EL (cell line): ENCODE measurements at regions not wholly inside any gene's neighbourhood (a gene's known extent, or its start where the extent isn't known, plus 50 kb on each side); places are given as distances from the start of the nearest gene placed in this dataset.

Source experiments
- DNase-seq: peaks from one replicate; pipeline ENCODE4 v3.0.0-alpha.2; 2016

DNA sequence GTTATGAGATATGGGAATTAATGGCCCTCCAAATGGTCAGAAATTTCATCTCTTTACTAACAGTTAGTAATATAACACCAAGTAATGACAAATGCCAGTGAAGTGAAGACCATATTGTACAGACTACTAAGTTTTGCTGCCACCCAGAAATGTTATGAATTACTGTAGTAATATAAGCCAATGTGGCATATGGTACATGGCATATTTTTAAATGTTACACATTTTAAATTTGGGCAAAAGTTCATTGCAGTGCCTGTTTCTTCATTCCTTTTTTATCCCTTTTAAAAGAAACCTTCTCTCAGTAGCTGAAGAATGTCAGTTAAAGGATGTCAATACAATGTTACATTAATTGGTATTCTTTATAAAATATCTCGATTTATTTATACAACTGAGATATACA lies 626.5 kb upstream of the SLC8A1 start:
- no peak for DNase-seq

DNA sequence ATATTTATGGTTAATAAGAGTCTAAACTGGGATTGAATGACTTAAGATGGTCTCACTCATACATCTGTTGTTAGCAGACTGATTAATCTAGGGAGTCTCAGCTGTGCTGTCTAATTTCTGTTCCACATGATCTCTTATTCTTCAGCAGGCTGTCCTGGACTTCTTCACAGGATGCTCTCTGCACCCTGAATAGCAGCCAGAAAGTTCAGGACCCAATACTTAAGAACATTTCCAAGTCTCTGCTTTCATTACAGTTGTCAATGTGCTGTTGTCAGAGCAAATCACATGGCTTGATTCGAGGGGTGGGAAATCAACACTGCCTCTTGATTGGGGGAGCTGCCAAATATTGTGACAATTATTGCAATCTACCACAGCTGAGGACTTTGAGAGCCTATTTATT lies 627.1 kb upstream of the SLC8A1 start:
- no peak for DNase-seq

DNA sequence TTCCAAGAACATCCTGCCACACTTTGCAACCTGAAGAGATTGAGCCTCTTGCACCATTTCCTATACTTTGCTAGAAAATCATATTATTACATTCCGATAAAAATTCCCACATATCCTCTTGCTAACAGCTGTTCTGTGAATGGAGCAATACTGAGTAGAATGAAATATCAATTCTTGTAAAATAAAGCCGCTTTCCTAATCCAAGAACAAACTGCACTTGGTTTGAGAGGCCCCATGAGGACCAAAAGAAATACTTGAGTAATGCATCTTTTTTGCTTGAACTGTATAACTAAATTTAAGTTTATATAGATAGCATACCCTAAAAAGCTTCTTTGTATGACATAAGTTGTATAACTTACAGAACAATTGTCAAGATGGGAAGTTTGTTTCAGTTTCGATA lies 632.4 kb upstream of the SLC8A1 start:
- DNase-seq: no peak

DNA sequence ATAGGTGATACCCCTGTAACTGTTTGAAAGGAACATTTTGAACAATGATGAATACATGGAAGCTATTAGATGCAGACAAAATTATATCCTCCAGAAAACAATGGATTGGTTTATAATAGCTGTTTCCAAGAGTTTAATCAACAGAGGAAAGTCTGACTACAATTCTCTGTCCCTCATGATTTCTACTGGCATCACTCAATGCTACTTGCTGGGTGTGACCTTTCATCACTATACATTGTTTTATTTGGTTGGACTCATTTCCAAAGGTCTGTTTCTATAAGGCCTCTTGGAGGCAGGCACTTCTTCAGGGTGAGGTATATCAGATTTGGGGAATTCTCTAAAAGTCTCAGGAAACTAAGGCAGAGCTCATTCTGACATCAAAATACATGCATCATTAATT lies 636.1 kb upstream of the SLC8A1 start:
- no peak for DNase-seq

DNA sequence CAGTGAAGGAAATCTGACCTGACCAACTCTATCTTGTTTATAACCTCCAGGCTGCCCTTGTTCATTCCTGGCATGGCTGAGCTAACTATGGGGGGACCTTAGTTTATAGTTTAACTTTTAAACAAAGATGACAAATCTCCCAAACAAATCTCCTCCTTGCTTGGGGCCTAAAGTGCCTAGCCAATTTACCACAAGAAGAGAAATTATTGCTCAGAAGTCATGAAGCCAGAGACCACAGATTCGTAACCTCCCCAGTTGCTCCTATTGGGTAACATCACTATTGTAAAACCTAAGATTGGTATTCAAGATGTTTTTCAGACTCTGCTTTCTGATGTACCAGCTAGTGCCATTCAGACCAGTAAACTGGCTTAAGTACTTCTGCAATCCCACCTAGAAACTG lies 649.4 kb upstream of the SLC8A1 start:
- DNase-seq: no peak

DNA sequence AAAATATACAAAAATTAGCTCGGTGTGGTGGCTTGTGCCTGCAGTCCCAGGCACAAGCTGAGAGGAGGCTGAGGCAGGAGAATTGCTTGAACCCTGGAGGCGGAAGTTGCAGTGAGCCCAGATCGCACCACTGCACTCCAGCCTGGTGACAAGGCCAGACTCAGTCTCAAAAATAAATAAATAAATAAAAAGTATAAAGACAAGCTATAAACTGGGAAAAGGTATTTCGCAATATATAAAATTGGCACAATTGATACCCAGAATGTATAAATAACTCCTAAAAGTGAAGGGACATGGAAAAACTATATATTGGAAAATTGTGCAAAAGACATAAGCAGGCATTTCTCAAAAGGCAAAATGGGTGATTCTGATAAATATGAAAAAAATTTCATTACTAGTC lies 657.9 kb upstream of the SLC8A1 start:
- DNase-seq: no peak

DNA sequence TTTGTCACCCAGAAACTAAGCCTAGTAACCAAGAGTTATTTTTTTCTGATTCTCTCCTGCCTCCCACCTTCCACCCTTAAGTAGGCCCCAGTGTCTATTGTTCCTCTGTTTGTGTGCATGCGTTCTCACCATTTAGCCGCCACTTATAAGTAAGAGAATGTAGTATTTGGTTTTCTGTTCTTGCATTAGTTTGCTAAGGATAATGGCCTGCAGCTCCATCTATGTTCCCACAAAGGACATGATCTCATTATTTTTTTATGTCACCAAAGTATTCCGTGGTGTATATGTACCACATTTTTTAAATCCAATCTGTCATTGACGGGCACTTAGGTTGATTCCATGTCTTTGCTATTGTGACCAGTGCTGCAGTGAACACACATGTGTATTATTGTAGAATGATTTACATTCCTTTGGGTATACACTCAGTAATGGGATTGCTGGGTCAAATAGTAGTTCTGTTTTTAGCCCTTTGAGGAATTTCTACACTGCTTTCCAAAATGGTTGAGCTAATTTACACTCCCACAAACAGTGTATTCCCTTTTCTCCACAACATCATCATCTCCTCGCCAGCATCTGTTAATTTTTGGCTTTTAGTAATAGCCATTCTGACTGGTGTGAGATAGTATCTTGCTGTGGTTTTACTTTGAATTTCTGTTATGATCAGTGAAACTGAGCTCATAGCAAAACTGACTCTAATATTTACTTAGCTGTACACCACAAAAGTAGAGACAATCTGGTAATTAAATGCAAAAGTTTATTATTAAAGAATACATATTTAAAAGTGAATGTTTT lies 660.1 kb upstream of the SLC8A1 start:
- no peak for DNase-seq

DNA sequence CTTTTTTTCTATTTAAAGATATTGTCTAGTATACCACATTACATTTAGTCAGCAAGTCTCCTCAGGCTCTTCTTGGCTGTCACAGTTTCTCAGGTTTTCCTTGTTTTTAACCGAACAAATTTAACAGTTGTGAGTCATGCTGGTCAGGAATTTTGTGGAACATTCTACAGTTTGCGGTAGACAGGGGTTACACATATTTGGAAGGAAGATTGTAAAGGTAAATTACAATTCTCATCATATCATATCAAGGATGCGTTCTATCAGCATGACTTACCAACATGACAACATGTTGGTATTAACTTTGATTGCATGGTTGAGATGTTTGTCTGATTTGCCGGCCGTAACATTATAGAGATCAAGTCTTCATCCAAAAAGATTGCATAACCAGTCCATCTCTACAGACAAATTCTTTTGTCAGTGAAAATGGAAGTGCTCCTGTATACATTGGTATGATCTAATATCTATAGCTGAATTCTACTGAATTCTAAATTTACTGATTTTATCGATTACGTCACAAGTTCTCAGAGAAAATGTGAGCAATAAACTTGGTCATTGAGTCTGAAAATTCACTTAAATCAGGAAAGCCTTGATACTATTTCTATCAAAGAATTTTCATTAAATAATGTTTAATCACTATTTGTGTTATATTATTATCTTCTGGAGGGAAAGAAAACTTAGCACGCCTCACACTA lies 664.4 kb upstream of the SLC8A1 start:
- DNase-seq: peak; percentile 12

DNA sequence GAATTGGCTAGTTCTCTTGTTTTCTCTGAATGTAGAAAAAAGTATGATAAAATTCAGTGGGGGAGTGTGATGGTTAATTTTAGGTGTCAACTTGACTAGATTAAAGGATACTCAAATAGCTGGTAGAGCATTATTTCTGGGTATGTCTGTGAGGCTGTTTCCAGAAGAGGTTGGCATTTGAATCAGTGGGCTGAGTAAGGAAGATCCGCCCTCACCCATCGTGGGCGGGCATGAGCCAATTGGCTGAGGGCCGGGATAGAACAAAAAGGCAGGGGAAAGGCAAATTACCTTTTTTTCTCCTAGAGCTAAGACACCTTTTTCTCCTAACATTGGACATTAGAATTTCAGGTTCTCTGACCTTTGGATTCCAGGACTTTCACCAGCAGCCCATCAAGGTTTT lies 667.6 kb upstream of the SLC8A1 start:
- DNase-seq: no peak

DNA sequence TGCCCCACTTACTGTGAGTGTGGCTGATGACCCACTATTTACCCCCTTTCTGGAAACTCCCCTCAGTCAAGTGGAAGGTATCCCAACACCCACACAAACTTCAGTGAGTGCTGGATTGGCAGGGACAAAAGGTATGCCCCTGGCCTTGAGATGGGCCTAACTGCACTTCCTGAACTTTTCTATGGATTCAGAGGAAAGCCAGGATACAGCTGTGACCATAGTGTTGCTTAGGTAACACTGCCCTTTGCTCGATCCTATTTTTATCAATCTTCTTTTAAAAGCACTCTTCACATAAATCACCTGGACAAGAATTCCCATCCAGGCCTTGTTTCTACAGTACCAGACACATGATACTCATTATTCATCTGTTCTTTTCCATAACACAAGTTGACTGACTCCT lies 671.5 kb upstream of the SLC8A1 start:
- no peak for DNase-seq

DNA sequence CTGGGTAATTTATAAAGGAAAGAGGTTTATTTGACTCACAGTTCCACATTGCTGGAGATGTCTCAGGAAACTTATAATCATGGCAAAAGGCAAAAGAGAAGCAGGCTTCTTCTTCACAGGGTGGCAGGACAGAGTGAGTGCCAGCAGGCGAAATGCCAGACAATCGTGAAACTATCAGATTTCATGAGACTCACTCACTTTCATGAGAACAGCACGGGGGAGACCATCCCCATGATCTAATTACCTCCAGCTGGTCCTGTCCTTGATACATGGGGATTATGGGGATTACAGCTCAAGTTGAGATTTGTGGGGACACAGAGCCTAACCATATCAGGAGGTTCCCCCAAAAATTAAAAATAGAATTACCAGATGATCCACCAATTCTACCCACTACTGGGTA lies 675.5 kb upstream of the SLC8A1 start:
- DNase-seq: no peak

DNA sequence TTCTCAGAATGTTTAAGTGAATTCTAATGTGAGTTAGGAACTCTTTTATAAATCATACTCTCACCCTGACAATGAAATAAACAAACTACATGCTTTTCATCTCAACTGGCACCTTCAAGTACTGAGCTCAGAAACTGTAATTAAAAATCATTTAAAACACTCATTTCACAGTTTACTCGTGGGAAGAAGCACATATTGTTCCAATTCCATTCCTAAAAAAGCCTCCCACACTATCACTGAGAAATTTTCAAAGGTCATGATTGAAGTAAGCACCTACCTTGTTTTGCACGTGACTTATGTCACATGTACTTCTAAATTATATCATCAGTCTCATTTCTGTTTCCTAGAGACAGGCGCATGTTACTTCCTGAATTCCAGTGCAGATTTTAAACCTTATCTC lies 678.1 kb upstream of the SLC8A1 start:
- DNase-seq: no peak

DNA sequence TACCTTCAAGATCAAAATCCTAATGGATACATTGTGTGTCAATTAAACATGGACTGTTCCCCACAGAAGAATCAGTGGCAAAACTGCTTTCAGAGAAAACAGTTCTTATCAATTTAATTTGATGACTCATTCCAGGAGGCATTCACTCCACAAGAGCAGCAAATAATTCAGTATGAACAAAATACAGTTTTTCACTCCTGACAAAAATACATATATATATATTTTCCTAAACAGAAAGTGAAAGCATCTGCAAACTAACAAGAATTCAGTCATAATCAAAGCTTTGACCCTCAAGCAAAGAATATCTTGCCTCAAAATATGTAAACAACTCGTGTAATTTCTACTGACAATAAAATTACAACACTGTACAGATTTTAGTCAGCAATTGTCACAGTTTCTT lies 685.1 kb upstream of the SLC8A1 start:
- DNase-seq: peak; percentile 6

DNA sequence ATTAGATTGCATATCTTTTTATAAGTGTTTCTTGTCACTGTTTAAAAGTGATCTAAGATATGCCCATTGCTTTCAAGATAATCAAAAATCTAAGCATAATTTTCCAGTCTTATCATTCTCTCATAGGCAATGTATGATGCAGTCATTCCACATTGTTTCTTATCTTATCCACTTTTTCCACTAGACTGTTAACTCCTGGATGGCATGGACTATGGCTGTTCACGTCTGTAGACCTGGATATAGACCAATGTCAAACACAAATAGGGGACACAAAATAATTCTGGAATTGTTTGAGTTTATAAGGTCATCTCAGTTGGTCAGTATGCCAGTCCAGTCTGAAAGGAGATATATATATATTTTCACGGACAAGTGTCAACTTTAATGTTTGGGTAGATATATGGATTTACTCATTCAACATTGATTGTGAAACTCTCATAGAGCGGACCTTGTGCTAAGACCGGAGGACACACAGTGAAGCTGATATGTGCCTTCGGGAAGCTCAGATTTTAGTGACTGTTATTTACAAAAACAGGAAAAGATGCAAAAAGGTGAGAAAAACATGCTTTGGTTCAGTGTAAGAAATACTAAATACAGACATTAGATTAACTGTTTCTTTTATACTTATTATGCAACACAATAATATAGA lies 689.4 kb upstream of the SLC8A1 start:
- no peak for DNase-seq

DNA sequence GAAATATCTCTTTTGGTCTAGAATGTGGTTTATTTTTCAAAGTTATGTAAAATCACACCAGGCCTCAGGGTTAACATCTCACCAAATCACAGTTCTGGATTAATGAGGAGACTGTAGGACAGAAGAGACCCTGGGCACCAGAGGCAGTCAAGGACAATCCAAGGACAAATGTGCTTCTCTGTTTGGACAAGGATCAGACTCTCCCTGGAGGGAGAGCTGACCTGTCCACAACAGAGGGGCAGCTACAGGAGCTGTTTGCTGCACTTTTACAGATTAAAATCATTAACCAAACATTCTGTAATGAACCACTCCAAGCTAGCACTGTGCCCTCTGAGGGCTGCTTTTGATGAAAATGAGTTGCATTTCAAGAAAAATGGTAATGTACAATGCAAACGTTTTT lies 690.6 kb upstream of the SLC8A1 start:
- DNase-seq: no peak

DNA sequence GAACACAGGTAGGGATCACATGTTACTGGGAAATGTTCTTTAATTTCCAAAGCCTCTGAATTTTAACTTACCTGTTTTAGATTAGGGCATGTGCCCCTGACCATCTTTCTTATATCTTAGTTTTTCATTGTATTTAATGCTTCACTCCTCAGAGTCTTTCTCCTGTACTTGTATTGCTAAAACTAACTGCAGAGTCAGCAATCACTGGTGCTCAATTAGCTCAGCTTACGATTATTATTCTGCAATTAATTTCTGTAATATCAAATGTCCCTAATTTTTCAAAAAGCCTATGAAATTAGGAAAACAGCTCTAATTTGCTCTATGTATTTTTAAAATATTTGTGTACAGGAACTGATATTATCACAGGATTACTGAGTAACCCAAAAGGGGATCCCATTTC lies 693.2 kb upstream of the SLC8A1 start:
- DNase-seq: no peak

DNA sequence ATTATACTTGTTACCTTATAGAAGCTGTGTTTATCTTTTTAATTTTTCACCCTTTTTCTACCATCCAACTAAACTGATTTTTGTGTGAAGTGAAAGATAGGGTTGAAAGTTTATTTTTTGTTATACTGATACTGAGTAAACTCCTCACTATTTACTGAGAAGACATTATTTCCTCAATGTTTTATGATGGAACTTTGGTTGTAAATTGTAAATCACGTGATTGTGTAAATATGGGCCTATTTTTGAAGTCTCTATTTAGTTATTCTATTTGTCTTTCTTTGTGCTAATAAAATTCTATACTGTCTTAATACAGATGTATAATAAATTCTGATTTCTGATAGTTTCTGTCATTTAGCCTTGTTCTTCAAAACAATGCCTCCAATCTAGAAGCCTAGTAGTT lies 697.2 kb upstream of the SLC8A1 start:
- no peak for DNase-seq

DNA sequence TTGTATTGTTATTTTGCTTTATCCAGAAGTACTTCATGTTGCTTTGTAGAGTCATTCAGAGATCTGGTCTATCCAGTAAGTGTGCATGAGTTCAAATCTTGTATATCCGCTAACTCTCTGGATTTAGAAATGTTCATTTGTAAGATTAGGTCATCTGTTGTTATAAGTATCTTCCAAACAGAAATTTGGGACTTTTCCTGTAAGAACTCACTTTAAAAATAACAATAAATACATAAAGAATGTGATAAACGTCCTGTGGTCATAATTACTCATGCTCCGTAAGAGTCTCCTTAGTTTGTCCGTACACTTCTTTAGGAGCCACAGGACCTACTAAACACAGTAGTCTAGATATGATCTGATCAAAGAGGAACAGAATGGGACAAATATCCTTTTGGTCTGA lies 699.9 kb upstream of the SLC8A1 start:
- peak; percentile 5 for DNase-seq

DNA sequence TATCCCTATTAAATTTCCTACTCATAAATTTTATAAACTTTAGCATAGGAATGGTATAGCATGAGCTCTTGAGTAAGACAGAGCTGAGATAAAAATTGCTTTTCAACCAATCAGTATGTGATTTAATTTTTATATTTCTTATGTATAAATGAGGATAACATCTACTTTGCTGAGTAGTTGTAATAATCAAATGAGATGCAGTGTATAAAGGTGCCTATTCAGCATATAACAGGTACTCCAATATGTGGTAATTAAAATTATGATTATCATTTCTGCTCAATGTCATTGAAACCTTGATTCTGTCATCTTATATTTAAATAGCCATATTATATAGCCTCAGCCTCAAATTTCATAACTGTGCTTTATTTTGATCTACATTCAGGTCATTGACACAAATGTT lies 700.4 kb upstream of the SLC8A1 start:
- no peak for DNase-seq

DNA sequence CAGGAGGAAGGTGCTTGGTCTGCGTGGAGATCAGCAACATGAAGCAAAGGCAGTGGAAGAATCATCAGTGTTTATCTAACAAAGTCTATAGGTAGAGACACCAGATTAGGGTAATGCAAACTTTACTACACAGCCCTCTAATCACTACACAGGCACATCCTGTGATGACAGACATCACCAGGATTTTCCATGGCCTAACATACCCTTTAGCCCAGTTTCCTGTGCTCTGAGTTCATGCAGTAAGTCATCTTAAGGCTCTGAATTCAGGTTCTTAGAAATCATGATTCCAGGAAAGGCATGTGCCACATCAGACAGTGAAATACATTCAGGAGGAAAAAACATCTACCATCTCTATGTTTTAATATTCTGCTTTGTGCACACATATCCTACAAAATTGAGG lies 708.5 kb upstream of the SLC8A1 start:
- DNase-seq: no peak

DNA sequence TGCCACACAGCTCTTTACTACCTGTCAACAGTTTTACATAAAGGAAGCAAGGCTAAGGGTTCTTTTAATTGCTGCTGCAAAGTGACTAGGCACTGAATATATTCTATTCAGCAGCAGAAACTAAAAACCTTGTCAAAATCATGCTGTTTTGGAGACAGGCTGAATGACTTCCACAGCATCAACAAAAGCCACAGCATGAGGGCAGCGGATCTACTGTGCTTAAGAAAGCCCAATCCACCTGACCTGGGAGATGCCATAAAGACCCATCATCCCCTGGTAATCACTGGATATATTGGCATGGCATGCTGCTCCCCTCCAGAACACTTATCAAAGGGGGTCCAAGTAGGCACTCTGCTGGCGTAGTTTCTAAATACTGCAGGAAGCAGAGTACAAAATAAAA lies 715.1 kb upstream of the SLC8A1 start:
- no peak for DNase-seq

DNA sequence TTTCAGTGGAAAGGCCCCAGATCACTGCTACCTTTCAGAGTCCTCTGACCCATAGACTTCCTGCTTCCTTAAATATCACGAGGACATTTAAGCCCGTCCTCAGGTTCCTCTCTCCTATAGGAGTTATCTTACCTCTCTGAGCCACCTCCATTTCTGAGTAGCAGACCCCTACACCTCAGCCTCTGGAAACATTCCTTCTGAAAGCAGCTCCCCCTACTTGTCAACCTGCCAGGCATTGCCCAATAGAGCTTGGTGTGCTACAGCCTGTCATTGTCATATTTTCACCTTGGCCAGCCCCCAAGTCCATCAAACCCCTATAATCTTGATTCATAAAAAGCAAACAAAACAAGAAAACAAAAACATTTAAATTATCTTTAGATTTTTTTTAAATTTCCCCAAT lies 717.9 kb upstream of the SLC8A1 start:
- no peak for DNase-seq

DNA sequence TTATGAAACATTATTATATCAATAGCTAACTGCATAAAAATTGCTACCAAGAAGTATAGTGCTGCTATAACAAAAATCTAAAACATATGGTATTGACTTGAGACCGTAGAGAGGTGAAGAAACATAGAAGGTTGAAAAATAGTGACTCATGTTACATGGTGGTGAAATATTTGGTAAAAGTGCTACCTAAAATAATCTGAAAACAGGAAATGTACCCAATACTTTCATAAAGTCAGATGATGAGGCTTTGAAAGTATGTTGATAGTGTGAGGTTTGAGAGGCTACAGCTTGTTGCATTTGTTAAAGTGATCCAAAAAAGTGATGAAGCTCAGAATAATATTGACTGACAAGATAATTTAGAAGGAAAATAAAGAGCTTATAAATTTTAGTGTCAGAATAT lies 718.7 kb upstream of the SLC8A1 start:
- no peak for DNase-seq

DNA sequence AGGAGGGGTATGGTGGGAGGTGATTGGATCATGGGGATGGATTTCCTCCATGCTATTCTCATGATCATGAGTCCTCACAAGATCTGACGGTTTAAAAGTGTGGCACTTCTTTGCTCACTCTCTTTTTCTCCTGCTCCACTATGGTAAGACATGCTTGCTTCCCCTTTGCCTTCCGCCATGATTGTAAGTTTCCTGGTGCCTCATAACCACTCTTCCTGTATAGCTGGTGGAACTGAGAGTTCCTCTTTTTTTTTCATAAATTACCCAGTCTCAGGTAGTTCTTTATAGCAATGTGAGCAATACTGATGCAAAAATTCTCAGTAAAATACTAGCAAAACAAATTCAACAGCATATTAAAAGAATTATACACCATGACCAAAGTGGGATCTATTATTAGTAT lies 728.5 kb upstream of the SLC8A1 start:
- DNase-seq: no peak
